HEK293T (cell line): ENCODE measurements at regions not wholly inside any gene's neighbourhood (a gene's known extent, or its start where the extent isn't known, plus 50 kb on each side); places are given as distances from the start of the nearest gene placed in this dataset.

Source experiments
- BHLHE40 ChIP-seq: fragments of 450-650 bp; IDR thresholded peaks from 2 replicates; pipeline ENCODE4 v1.6.1; 2016; ENCODE audit warnings: mild to moderate bottlenecking, moderate library complexity, borderline replicate concordance
- CTBP1 ChIP-seq: fragments of 450-650 bp; IDR thresholded peaks from 2 replicates; pipeline ENCODE4 v1.6.1; 2016; ENCODE audit warnings: borderline replicate concordance
- ELF4 ChIP-seq: fragments of 450-650 bp; IDR thresholded peaks from 2 replicates; pipeline ENCODE4 v1.6.1; 2017; ENCODE audit warnings: antibody characterized with exemption
- FOXA1 ChIP-seq: fragments of 450-650 bp; IDR thresholded peaks from 2 replicates; pipeline ENCODE4 v1.6.1; 2016; ENCODE audit warnings: mild to moderate bottlenecking
- FOXK2 ChIP-seq: fragments of 450-650 bp; IDR thresholded peaks from 2 replicates; pipeline ENCODE4 v1.6.1; 2016; ENCODE audit warnings: mild to moderate bottlenecking
- FOXM1 ChIP-seq: fragments of 450-650 bp; IDR thresholded peaks from 2 replicates; pipeline ENCODE4 v1.6.1; 2017; ENCODE audit warnings: mild to moderate bottlenecking, borderline replicate concordance
- LEF1 ChIP-seq: fragments of 450-650 bp; IDR thresholded peaks from 2 replicates; pipeline ENCODE4 v1.6.1; 2017; ENCODE audit warnings: mild to moderate bottlenecking, borderline replicate concordance
- NFRKB ChIP-seq: fragments of 450-650 bp; IDR thresholded peaks from 2 replicates; pipeline ENCODE4 v1.6.1; 2016; ENCODE audit warnings: mild to moderate bottlenecking, moderate library complexity
- SP1 ChIP-seq: fragments of 450-650 bp; IDR thresholded peaks from 2 replicates; pipeline ENCODE4 v1.6.1; 2017
- TARDBP ChIP-seq: fragments of 450-650 bp; IDR thresholded peaks from 2 replicates; pipeline ENCODE4 v1.6.1; 2016
- TF ChIP-seq, protein P1 (sequence below): fragments of 450-650 bp; IDR thresholded peaks from 2 replicates; pipeline ENCODE4 v1.6.1; 2016

DNA sequence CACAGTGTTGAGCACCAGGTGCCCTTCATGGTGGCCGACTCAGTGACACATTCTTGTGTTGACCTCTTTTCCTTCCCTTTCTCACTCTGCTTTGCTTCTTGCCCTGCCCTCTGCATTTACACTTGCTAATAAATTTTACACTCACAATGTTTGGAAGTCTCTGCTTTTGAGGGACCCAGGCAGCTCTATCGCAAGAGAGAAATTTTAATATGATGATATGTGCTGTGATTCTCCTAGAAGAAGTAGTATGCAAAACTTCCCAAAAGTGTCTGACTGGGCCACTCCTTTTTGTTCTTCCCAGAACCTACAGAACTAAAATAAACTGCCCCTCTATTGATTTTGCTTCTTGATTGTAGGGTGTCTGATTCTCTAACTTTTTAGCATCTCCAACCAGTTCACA, 135.0 kb downstream of the IRS1 start:
- TF ChIP-seq SP1 = no peak
- no peak for TF ChIP-seq ELF4
- no peak for TF ChIP-seq BHLHE40
- no peak for TF ChIP-seq LEF1
- no peak for TF ChIP-seq NFRKB
- no peak for TF ChIP-seq FOXA1
- TF ChIP-seq, protein P1, sequence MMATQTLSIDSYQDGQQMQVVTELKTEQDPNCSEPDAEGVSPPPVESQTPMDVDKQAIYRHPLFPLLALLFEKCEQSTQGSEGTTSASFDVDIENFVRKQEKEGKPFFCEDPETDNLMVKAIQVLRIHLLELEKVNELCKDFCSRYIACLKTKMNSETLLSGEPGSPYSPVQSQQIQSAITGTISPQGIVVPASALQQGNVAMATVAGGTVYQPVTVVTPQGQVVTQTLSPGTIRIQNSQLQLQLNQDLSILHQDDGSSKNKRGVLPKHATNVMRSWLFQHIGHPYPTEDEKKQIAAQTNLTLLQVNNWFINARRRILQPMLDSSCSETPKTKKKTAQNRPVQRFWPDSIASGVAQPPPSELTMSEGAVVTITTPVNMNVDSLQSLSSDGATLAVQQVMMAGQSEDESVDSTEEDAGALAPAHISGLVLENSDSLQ = no peak
- TF ChIP-seq CTBP1 = no peak
- no peak for TF ChIP-seq FOXK2
- TF ChIP-seq FOXM1 = no peak
- TF ChIP-seq TARDBP = no peak
